Activated effector memory CD4-positive, alpha-beta T cell treated with anti-CD3 and anti-CD28 coated beads, Interleukin-2, amount 50 U/mL, for 16 hours (primary cell): ENCODE measurements at regions not wholly inside any gene's neighbourhood (a gene's known extent, or its start where the extent isn't known, plus 50 kb on each side); places are given as distances from the start of the nearest gene placed in this dataset.

Experiments used
- DNase-seq: peaks from one replicate; pipeline ENCODE4 v3.0.0-alpha.2; 2020

GRCh38 chr5:4243479-4244264 is 648.0 kb downstream of the IRX1 start:
- no peak for DNase-seq

DNA sequence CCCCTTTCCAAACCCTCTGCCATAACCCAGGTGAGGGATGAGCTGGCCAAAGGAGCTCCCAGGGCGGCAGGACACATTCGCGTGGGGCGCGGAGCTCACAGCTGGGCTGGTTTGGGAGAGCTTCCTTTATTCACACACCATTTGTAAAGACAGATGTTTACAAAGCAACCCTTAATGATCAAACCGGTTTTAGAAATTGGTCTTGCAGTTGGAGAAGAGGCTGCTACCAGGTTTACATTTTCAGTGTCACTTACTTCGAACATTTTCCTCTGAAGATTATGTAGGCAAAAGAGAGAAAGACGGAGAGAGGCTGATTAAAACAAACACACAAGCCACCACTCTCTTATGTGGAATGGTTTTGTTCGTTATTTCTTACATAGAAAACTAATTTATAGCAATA is 648.7 kb downstream of the IRX1 start:
- DNase-seq = no peak

DNA sequence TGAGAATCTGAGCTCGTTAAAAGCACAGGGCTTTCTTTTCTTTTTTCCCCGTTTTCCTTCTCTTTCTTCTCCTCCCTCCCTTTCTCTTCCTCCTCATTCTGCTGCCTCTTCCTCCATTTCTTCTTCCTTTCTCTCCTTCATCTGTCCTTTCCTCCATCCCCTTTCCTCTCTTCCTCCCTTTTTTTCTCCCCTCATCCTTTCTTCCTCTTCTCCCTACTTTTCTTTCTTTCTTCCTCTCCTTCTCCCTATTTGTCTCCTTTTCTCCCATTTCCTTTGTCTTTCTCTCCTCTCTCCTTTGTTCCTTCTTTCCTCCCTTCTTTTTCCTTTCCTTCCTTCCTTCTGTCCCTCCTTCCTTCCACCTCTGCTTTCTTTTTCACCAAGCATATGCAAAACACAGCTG is 649.4 kb downstream of the IRX1 start:
- no peak for DNase-seq

- no peak for DNase-seq
Observed at GRCh38 chr5:4245511-4245910, 649.9 kb downstream of the IRX1 start.

- DNase-seq = no peak
Observed at GRCh38 chr5:4246447-4246846, 650.8 kb downstream of the IRX1 start.

DNA sequence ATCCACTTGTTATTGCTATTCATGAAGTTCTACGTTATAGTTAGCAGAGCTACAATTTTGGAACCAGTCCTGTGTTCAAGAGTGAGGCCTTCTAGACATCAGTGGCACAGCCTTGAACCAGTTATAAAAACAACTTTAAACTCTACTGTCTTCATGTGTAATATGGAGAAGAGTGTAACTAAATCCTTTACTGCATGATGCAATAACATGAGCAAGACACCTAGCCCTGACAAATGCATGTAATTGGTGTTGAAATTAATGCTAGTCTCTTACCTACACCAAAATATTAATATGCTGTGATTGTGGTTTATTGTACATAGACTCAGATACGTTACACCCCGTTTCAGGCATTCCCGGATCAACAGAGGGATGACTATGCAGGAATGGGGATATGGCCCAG is 654.6 kb downstream of the IRX1 start:
- no peak for DNase-seq

- DNase-seq = no peak
Observed at GRCh38 chr5:4252385-4252784, 656.8 kb downstream of the IRX1 start.

GRCh38 chr5:4254736-4255135 is 659.1 kb downstream of the IRX1 start:
- DNase-seq = no peak

- DNase-seq = no peak
Observed at GRCh38 chr5:4255441-4255840, 659.8 kb downstream of the IRX1 start.

DNA sequence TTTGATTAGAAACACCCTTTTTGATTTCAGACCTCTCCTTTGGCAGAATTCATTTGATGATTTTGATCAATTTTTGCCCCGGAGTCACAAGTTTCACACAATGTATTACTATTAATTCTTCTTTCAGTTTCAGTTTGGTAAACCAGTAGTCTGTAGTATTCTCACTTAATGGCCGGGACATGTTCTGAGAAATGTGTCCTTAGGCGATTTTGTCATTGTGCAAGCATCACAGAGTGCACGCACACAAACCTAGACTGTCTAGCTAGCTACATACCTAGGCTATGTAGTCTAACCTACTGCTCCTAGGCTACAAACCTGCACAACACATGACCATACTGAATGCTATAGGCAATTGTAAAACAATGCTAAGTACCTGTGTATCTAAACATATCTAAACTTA is 662.5 kb downstream of the IRX1 start:
- no peak for DNase-seq

- no peak for DNase-seq
Observed at GRCh38 chr5:4271193-4271592, 675.6 kb downstream of the IRX1 start.

DNA sequence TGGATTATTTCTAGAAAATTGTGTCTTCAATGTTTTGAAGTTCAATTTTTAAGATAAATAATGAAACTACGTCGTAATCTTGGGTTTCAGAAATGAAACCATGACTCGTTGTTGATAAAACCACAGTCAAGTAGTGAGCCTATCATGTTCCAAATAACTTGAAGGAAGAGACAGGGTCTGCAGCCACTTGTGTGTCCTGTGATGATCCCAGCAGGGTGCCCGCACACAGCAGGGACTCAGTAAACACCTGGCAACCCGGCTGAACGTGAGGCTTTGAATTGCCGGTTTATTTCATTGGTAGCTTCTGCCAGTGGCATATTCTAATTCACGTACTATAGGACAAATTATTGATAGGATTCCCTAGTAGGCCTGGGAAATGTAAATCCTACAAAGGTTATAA is 679.6 kb downstream of the IRX1 start:
- no peak for DNase-seq

DNA sequence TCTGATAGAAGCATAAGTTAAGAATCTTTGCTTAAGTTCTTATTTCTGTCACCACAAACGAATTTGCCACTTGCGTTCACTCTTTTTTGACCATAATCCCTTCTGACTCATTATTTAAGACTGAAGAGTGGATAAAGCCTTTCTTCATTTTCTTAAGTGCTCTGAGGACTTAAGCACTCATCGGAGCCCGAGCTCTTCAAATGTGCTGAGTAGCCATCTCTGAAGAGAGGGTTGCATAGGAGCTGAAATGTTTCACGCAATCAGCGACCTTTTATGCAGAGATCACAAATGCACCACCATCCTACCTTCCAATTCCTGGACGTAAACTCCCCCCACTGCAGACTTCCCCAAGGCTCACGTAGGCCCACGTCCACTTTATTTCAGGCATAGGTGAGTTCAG is 699.2 kb downstream of the IRX1 start:
- no peak for DNase-seq

DNA sequence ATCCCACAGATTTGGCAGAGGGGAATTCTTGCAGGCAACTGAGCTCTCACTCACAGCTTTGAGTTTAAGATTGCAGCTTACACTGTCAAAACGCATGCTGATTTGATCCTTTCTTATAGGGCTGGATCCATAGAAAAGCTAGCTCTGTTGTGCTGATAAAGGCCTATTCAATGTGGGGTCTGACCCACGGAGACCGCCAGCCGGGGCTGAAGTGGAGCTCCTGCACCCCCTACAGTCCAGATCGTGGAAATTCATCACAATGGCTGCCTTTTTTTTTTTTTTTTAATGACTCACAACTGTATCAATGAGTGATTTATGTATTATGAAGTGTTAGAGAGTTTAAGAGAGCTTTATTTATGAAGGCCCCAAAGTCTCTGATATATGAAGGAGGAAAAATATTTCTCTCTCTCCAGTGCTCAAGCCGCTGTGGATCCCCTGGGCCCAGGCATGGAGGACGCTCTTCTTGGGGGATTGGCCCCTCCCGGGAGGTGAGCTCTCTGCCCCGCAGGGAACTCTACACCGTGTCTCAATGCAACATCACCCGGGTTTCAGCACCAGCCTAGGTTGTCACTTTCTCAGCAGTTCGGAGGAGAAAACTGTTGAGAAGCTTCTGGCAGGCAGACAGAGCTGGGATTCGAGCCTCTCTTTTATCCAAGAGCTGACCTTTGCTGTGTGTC is 700.2 kb downstream of the IRX1 start:
- DNase-seq = no peak

DNA sequence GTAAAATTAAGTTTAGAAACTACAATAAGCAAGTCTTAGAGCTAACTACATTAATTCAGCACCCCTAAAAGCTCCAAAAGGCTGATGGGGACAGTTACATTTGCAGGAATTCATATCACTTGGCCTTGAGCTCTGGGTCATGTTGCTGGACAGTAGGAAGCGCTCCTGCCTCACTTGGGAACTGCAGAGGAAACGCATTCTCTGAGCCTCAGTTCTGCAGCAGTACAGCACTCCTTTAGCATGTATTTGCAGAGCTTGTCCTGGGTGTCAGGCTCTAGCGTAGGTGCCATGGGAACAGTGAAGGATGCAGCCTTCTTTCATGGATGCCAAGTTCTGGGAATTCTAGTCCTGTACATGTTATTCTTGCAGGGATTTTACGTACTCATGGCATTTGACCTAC is 710.4 kb downstream of the IRX1 start:
- DNase-seq = no peak

GRCh38 chr5:4309026-4309425 is 713.4 kb downstream of the IRX1 start:
- no peak for DNase-seq

DNA sequence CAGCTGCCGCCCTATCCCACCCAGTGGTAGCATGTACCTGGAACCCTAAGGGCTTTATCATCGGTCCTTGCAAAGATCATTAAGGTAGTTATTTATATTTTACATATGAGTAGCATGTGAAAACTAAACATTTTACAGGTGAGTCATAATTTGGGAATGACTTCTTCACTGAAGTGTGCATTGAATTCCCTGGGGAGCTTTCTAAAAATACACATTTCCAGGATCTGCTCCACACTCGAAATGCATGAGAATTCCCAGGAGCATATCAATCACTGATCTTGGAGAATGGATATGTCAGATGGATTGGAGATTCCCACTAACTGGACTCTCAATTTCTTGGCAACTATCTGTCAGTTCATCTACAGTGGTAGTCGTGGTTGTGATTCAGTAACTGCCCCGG is 717.5 kb downstream of the IRX1 start:
- DNase-seq = no peak

DNA sequence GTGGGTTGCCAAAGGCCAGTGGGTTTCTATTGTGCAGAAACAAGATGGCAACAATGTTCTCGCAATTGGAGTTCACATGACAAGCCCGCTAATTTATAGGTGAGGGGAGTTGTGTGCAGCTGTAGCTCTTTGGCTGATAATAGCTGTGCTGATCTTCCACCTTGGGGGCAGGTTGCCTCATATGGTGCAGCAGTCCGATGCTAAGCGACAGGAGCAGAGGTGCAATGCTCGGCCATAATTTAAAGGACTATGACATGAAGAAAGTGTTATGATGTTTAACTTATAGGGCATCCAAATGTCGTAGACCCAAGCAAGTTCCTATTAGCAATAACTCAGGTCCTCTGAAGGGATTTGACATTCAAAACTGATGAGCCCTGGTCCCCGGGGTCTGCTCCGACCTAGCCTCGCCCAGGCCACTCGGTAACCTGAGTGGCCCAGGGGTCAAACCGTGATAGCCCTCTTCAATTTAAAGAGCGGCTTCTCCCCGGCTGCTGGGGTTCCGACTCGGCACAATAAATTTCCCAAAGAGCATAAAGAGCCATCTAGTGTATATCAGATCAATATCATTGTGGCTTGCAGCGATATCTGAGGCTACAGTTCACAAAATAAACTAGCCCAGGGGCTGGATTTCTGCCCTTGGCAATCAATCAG is 724.0 kb downstream of the IRX1 start:
- no peak for DNase-seq

DNA sequence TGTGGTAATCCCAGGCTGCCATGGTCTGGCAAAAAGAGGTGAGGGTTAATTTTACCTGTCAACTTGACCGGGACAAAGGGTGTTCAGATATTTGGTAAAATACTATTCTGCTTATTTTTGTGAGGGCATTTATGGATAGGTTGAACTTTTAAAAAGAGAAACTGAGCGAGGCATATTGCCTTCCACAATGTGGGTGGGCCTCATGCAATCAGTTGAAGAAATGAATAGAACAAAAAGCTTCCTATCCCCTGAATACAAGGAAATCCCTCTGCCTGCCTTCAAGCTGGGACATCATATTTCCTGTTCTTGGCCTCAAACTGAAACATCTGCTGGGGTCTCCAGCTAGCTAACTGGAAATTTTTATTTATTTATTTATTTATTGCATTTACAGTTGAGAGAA is 734.7 kb downstream of the IRX1 start:
- no peak for DNase-seq

DNA sequence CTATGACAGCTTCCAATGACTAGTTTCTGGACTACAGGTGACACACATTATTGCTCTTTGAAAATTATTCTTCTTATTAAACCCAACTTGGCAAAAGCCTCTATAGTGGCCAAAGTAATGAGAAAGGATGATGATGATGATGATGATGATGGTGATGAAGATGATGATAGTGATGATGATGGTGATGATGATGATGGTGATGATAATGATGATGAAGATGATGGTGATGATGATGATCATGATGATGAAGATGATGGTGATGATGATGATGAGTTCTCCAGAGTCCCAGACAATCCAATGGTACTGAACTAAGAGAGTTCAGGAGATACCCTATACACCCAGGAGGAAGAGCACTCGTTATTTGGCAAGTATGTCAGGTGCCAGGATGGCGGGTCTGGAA is 739.4 kb downstream of the IRX1 start:
- DNase-seq = no peak

DNA sequence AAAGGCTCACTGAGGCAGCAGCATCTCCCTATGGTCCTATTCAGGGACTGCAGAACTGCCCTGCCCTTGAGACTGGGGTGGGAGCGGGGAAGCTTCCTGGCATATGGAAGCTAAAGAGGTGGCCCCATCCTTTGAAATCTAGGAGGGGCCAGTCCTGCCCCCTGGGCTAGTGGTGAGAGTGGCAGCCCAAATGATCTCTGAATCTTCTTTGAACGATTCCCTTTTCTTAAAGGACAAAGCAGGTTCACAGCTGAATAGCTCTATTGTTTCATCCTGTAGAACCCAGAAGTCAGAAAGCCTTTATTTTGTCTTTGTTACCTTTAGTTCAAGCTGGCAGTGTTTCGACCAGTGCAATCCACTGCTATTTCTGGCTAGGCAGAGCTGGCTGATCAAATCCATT is 741.9 kb downstream of the IRX1 start:
- DNase-seq = no peak

DNA sequence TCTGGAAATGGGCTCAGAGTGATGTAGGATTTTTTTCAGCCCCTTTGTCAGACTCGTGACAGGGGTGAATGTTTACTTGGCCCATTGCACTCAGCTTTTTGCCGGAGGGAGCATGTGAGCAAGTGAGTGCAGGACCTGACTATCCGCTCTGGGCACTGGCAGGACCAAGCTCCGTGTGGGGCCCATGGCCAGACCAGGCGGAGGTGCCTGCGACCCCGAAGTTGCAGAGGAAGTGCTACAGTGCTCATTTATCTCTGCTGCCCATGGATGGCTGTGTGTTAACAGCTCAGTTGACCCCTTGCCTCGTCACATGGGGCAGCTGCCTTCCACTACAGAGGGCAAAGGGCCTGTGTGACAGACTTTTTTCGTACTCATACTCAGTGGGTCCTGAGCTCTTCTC is 744.3 kb downstream of the IRX1 start:
- no peak for DNase-seq

DNA sequence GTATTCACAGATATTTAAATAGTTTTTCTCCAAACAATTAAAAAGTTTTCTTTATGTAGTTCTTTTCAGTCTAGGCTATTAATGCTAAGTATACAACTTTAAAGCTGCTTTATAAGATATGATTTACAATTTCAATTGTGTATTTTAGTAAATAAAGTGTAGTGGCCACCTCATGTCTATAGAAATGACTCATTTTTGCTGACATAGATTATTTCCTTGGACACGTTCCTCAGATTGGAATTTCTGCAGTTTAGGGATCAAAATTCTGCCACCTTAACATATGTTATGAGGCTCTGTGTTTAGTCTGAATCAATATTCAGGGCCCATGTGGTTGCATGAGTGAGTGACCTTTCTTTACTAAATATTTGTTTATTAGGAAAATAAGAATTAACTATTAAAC is 750.2 kb downstream of the IRX1 start:
- DNase-seq = no peak

DNA sequence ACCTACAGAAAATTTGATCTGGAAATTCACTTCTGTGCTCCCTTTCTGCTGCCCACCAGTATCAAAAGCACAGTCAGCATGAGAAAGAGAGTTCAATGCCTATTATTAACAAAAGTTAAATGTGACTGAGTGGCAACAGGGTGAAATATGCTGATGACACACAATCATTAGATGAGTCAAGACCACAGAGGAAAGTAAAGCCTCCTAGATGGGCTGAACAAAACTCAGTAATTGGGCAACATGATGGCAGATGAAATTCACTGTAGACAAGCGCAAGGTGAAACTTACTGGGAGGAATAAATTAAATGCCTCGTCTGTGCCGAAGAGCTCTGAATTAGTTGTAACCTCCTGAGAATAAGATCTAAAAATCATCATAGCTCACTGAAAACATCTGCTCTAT is 752.8 kb downstream of the IRX1 start:
- DNase-seq = no peak
